GF-D8 (cell line): ENCODE measurements at regions not wholly inside any gene's neighbourhood (a gene's known extent, or its start where the extent isn't known, plus 50 kb on each side); places are given as distances from the start of the nearest gene placed in this dataset.
"Not testable (repeated sequence)": the region's sequence is repeated elsewhere in the genome, so short reads cannot be mapped to it uniquely, and the experiment has no call there.

Experiments used
- DNase-seq: peaks from one replicate; lab custom pipeline; 2025; lab: John Stamatoyannopoulos, UW

- DNase-seq = no peak
These were observed 117.9 kb upstream of the MED14 start for GRCh38 chrX:40853004-40853815.

GRCh38 chrX:40853816-40854123, 118.4 kb upstream of the MED14 start:
- DNase-seq = no peak

GRCh38 chrX:40854242-40854641, 118.9 kb upstream of the MED14 start:
- no peak for DNase-seq

GRCh38 chrX:40855411-40855810, 120.1 kb upstream of the MED14 start:
- no peak for DNase-seq

- DNase-seq = no peak
These were observed 120.7 kb upstream of the MED14 start for GRCh38 chrX:40855932-40856515.

GRCh38 chrX:40861952-40862554, 126.7 kb upstream of the MED14 start:
- not testable (repeated sequence) for DNase-seq

GRCh38 chrX:40863260-40863659, 127.9 kb upstream of the MED14 start:
- DNase-seq = not testable (repeated sequence)

GRCh38 chrX:40863671-40864070, 128.3 kb upstream of the MED14 start:
- DNase-seq = no peak

- DNase-seq = no peak
These were observed 129.6 kb upstream of the MED14 start for GRCh38 chrX:40864972-40865371.

GRCh38 chrX:40866893-40867292, 131.6 kb upstream of the MED14 start:
- DNase-seq = no peak

GRCh38 chrX:40867352-40867751, 132.0 kb upstream of the MED14 start:
- DNase-seq = no peak

GRCh38 chrX:40868868-40869267, 133.5 kb upstream of the MED14 start:
- DNase-seq = no peak

- not testable (repeated sequence) for DNase-seq
These were observed 135.6 kb upstream of the MED14 start for GRCh38 chrX:40870982-40871381.

GRCh38 chrX:40871385-40872082, 136.2 kb upstream of the MED14 start:
- no peak for DNase-seq

- DNase-seq = no peak
These were observed 137.0 kb upstream of the MED14 start for GRCh38 chrX:40872351-40872750.

- DNase-seq = no peak
These were observed 140.1 kb upstream of the MED14 start for GRCh38 chrX:40875476-40875875.

- no peak for DNase-seq
These were observed 142.5 kb upstream of the MED14 start for GRCh38 chrX:40877887-40878286.

- DNase-seq = no peak
These were observed 143.4 kb upstream of the MED14 start for GRCh38 chrX:40878766-40879165.

GRCh38 chrX:40879172-40879571, 143.8 kb upstream of the MED14 start:
- DNase-seq = not testable (repeated sequence)

- no peak for DNase-seq
These were observed 145.4 kb upstream of the MED14 start for GRCh38 chrX:40880712-40881111.

GRCh38 chrX:40883021-40883619, 147.8 kb upstream of the MED14 start:
- DNase-seq = no peak

GRCh38 chrX:40885989-40886388, 150.6 kb upstream of the MED14 start:
- DNase-seq = no peak
